HFF-Myc (cell line): ENCODE measurements at regions not wholly inside any gene's neighbourhood (a gene's known extent, or its start where the extent isn't known, plus 50 kb on each side); places are given as distances from the start of the nearest gene placed in this dataset.

Experiments
- DNase-seq: peaks from one replicate; pipeline ENCODE4 v3.0.0-alpha.2; 2011; ENCODE audit warnings: low read depth; ENCODE audit errors: extremely low read depth
- H3K4me3 ChIP-seq: replicated peaks from 2 replicates; pipeline ENCODE4 v1.5.1; 2011; ENCODE audit warnings: low read depth, mild to moderate bottlenecking, control low read depth, low read length
- TF ChIP-seq, protein P1 (sequence below): IDR thresholded peaks from 2 replicates; pipeline ENCODE4 v1.5.1; 2012; ENCODE audit warnings: mild to moderate bottlenecking, low read depth, low read length, control low read depth; ENCODE audit errors: missing control alignments

DNA sequence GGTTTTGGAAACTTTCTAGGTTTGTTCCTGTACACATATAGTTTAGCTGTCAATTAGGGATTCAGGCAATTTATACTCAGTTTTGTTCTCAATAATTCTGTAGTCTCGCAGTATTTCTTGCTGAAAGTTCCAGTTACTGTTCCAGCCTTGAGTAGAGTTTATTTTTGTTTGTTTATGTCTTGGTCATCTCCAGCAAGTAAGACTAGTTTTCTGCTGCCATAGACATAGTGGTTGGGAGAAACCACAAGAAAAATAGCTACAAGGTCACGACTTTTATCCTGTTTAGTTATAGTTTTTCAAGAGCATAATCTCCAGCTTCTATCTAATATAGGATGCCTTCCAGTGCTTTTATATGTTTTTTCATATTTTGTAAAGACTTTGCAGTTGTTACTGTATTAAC, 99.6 kb upstream of the FOXG1 start:
- no peak overlapping the region for H3K4me3 ChIP-seq
- TF ChIP-seq, protein P1, sequence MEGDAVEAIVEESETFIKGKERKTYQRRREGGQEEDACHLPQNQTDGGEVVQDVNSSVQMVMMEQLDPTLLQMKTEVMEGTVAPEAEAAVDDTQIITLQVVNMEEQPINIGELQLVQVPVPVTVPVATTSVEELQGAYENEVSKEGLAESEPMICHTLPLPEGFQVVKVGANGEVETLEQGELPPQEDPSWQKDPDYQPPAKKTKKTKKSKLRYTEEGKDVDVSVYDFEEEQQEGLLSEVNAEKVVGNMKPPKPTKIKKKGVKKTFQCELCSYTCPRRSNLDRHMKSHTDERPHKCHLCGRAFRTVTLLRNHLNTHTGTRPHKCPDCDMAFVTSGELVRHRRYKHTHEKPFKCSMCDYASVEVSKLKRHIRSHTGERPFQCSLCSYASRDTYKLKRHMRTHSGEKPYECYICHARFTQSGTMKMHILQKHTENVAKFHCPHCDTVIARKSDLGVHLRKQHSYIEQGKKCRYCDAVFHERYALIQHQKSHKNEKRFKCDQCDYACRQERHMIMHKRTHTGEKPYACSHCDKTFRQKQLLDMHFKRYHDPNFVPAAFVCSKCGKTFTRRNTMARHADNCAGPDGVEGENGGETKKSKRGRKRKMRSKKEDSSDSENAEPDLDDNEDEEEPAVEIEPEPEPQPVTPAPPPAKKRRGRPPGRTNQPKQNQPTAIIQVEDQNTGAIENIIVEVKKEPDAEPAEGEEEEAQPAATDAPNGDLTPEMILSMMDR: no peak
- no peak for DNase-seq

DNA sequence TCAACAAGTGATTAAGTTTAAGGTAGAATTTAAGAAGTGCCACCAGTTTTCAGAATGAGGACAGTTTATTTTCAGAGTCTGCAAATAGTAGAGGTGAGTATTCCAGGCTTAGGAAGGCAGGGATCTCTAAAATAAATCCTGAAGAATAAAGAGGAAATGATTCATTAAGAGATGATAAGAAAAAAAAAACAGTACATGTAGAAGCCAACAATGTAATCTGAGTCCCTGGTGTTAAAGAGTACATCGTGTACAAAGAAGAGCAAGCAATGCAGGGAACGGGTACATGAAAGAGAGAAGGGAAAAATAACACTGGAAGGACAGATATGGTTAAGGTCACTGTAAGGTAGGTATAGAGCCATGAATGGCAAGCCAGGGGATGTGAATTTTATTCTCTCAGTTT, 95.2 kb upstream of the FOXG1 start:
- H3K4me3 ChIP-seq: no peak overlapping the region
- TF ChIP-seq, protein P1: no peak
- no peak for DNase-seq

DNA sequence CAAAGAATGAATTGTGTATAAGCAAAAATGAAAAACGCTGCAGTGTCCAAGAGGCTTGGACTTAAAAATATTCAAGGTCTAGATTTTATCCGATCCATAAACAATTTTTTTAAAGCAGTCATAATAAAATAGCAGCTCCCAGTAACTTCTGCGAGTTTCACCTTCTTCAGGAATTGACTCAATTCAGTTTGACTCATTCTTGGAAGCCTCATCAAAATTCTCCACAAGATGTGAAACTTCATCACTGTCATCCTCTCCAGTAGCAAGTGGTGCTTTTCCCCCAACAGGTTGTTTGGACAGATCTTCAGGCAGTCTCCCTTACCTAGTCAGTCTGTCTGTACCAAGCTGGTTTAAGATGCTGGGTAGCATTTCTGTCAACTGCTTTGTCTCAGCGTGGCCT, 93.5 kb upstream of the FOXG1 start:
- DNase-seq: no peak
- TF ChIP-seq, protein P1: no peak
- H3K4me3 ChIP-seq: no peak overlapping the region

DNA sequence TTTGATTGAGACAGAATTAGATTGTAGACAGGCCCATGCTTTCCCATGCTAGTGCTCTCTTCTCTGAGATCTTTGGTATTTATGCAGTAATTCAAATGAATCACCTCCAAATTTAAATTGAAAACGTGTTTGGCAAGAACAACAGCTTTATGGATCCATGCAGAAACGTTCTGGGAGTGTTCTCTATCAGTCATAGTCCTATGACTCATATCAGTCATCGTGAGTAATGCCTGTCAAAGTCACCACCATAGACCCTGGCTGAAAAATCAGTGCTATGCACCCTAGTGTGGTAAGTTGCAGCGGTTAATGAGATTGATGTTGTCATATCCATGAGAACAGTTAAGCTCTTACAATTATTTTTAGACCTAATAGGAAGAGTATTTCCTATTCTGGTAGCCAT, 90.1 kb upstream of the FOXG1 start:
- DNase-seq: no peak
- no peak overlapping the region for H3K4me3 ChIP-seq
- TF ChIP-seq, protein P1: no peak

DNA sequence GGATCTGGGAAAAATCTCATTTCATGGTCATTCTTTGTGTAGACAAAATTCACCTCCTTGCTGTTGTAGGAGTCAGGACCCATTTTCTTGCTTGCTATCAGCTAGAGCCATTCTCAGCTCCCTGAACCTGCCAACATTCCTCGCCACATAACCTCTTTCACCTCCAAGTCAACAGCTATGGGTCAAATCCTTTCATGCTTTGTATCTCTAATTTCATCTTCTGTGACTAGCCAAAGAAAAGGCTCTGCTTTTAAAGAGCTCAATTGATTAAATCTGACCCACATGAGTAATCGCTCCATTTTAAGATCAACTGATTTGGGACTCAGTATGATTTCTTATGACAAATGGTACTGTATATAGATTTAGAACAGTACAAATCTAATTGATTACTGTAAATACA, 89.2 kb upstream of the FOXG1 start:
- no peak overlapping the region for H3K4me3 ChIP-seq
- TF ChIP-seq, protein P1: no peak
- DNase-seq: no peak

DNA sequence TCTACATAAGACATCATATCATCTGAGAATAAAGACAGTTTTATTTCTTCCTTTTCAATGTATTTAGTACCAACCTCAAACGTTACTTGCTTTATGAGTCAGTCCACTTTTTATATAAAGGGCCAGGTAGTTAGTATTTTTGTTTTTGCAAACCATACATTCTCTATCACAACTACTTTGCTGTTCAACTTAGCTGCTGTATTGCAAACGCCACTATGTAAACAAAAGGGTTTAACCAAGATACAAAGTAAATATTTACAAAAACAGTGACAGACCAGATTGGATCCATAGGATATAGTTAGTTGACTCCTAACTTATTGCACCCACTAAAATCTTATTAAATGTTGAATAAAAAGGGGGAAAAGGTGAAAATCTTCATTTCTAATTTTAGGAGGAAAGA, 87.7 kb upstream of the FOXG1 start:
- no peak for DNase-seq
- TF ChIP-seq, protein P1: no peak
- no peak overlapping the region for H3K4me3 ChIP-seq

DNA sequence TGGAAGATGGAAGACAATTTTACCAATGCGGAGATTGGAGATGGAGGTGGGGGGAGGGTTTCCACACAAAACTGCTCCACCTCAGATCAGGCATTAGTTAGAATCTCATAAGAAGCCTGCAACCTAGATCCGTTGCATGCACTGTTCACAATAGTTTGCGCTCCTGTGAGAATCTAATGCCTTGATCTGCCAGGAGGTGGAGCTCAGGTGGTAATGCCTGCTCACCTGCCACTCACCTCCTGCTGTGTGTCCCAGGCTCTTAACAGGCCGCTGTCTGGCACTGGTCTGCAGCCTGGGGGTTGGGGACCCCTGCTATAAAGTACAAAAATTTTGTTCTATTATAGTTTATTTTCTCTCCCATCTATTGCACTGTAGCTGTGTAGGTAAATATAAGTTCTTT, 84.9 kb upstream of the FOXG1 start:
- no peak for DNase-seq

More for the DNA sequence above, 84.9 kb upstream of the FOXG1 start:
- TF ChIP-seq, protein P1: no peak
- H3K4me3 ChIP-seq: no peak overlapping the region
